H4 (cell line): ENCODE measurements at regions not wholly inside any gene's neighbourhood (a gene's known extent, or its start where the extent isn't known, plus 50 kb on each side); places are given as distances from the start of the nearest gene placed in this dataset.

Source experiments
- DNase-seq: peaks from one replicate; pipeline ENCODE4 v3.0.0-alpha.2; 2015; ENCODE audit warnings: low spot score

DNA sequence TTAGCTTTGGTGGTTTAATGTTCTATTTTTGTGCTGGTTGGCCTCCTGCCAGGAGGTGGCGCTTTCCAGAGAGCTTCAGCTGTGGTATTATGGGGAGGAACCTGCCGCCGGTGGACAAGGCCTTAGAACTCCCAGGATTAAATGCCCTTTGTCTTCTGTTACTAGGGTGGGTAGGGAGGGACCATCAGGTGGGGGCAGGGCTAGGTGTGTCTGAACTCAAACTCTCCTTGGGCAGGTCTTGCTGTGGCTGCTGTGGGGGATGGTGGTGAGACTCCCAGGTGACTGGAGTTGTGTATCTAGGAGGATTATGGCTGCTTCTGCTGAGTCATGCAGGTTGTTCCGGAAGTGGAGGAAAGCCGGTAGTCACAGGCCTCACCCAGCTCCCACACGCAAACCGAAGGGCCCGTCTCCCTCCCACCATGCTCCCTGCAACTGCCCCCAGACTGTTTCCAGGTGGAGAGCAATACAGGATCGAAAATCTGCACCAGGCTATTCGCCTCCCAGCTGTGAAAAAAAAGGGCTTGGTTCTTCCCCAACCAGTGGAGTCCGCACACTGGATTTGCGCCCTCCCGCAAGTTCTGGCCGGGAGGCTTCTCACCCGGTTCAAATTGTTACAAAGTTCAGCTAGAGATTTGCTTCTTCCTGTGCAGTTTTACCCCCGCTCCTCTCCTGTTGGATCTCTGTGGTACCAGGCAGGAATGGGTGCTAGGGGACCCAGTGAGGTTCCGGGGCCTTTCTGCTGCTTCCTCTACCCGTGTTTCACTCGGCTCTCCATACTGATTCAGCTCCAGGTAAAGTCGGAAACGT, 220.5 kb downstream of the CENPF start:
- DNase-seq: no peak

DNA sequence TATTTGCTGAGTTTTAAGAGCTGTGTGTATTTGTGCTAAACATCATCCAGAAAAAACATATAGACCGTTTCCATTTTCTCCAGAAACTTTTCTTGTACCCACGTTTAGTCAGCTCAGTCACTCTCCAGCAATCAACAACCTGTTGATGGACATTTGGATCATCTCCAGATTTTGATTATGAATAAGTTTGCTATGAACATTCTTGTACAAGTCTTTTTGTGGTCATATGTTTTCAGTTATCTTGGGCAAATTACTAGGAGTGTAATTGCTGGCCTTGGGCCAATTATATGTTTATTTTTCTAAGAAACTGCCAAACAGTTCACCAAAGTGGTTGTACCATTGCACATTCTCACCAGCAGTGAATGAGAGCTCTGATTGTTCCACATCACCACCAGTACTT, 221.8 kb downstream of the CENPF start:
- no peak for DNase-seq

DNA sequence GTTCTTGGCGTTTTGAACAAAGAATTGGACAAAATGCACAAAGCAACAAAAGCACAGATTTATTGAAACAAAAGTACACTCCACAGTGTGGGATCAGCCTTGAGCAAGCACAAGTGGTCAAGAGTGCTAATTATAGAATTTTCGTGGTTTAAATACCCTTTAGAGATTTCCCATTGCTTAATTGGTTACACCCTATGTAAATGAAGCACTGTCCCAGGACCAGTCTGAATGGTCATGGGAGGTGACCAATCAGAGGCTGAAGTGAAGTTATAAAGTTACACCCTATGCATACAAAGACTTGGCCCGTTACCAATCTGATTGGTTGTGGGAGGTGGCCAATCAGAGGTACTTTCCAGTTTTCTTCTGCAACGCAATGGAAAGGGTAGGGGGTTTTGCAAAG, 223.6 kb downstream of the CENPF start:
- DNase-seq: no peak

DNA sequence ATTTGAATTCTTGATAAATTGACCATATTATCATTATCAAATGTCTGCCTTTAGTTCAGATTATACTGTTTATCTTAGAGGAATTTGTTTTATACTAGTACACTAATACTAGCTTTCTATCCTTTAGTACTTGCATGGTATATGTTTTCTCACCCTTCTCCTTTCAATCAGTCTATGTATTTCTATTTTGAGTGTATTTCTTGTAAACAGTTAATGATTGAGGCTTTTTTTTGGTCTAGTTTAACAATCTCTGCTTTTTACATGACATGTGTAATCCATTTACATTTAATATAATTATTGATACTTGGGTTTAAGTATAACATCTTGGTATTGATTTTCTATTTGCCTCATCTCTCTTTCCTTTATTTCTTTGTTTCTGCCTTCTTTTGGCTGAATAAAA, 224.9 kb downstream of the CENPF start:
- DNase-seq: no peak

- no peak for DNase-seq
Observed at GRCh38 chr1:214830941-214831340, 227.9 kb downstream of the CENPF start.

DNA sequence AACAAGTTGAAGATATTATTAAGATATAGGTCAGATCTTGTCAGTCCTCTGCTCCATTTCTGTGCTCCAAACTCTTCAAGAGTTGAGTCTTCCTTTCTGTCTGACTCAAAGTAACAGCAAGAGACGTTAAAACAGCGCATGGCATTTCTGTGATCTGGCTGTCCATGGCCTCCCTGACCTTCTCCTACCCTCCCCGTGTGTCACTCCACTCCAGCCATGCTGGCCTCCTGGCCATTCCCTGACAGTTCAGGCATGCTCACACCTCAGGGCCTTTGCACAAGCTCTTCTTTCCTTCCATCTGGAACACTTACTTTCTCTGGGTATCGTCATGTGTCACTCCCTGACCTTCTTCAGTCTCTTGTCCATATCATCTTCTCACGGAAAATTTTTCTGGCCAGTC, 229.0 kb downstream of the CENPF start:
- DNase-seq: no peak

- no peak for DNase-seq
Observed at GRCh38 chr1:214833178-214833756, 230.3 kb downstream of the CENPF start.

DNA sequence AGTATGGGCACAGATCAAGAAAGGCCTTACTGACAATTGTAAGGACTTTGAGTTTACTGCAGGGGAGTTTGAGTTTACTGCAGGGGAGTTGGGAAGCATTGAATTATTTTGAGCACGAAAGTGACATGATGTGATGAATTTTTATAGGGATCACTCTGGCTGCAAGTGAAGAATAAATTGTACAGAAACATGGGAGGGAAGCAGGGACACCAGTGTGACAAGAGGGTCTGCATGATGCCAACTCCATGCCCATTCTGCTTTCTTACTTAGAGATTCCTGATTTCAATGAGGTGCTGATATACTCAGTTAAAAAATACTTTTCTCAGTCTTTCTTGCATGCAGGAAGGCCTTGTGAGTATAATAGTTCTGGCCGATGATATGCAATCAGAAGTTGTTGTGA, 234.4 kb downstream of the CENPF start:
- DNase-seq: no peak

GRCh38 chr1:214838351-214838750, 235.4 kb downstream of the CENPF start:
- no peak for DNase-seq

DNA sequence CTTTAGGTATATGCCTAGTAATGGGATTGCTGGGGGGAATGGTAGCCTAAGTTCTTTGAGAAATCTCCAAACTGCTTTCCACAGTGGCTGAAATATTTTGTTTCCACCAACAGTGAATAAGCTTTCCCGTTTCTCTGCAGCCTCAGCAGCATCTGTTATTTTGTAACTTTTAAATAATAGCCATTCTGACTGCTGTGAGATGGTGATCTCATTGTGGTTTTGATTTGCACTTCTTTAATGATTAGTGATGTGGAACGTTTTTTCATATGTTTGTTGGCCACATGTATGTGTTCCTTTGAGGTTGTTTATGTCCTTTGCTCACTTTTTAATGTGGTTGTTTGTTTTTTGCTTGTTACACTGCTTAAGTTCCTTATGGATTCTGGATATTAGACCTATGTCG, 237.4 kb downstream of the CENPF start:
- no peak for DNase-seq

DNA sequence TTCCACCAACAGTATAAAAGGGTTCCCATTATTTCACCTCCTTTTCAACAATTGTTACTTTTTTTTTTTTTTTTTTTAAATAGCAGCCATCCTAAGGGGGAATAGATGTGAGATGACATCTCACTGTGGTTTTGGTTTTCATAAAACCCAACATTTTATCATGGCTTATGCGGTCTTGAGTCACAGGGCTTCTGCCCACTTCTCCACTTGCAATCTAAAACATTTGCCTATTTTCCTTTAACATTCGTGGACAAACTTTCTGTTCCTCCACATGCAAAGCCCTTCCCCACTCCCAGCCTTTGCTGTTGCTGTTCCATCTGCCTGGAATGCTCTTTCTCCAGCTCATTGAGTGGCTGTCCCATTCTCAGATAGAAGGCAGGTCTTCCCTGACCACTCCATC, 239.7 kb upstream of the KCNK2 start:
- no peak for DNase-seq

GRCh38 chr1:214843281-214843680, 239.3 kb upstream of the KCNK2 start:
- no peak for DNase-seq

GRCh38 chr1:214844319-214844718, 238.2 kb upstream of the KCNK2 start:
- DNase-seq: no peak

GRCh38 chr1:214846276-214846675, 236.3 kb upstream of the KCNK2 start:
- DNase-seq: no peak

- DNase-seq: no peak
Observed at GRCh38 chr1:214847071-214847810, 235.3 kb upstream of the KCNK2 start.

DNA sequence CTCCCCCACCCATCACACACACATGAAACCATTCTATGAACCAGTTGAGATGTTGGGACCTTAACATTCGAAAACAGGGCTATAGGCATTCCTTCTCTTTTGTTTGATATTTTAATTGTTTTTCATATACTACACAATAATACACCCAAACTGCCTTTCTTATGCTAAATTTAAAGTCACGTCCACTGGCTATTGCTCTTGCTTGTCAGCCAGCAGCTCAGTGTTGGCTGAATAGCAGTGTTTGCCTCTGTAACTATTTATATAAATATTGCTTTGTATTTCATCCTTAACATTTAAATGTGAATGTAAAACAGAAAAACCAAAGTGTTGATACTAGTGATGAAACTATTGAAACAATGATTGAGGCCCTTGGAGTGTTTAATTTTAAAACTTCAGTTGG, 234.4 kb upstream of the KCNK2 start:
- DNase-seq: no peak

DNA sequence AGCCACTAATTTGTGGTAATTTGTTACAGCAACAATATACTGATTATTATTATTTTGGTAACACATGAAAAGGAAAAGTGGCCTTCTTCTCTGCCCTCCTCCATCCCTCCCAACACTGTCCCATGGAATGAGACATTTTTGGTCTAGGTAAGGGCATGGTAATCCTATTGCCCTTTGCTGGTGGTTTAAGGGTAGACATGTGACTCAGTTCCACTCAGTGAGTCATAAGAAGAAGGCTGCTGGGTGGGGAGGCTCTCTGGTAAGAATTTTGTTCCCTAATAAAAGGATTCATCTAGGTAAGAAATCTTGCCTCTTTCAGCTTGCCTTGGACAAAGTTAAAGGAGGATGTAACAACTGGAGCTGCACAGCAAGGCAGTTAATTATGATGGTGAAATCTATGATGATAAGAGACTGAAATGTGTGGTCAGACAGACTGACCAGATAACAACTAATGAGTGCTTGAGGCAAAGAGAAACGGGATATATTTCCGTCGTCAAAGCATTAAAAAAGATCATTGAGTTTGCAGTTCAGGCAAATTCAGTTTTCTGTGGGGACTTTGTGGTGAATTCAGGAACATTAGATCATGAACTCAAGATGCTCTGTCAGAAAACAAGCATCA, 232.0 kb upstream of the KCNK2 start:
- no peak for DNase-seq

GRCh38 chr1:214853340-214853739, 229.2 kb upstream of the KCNK2 start:
- no peak for DNase-seq

DNA sequence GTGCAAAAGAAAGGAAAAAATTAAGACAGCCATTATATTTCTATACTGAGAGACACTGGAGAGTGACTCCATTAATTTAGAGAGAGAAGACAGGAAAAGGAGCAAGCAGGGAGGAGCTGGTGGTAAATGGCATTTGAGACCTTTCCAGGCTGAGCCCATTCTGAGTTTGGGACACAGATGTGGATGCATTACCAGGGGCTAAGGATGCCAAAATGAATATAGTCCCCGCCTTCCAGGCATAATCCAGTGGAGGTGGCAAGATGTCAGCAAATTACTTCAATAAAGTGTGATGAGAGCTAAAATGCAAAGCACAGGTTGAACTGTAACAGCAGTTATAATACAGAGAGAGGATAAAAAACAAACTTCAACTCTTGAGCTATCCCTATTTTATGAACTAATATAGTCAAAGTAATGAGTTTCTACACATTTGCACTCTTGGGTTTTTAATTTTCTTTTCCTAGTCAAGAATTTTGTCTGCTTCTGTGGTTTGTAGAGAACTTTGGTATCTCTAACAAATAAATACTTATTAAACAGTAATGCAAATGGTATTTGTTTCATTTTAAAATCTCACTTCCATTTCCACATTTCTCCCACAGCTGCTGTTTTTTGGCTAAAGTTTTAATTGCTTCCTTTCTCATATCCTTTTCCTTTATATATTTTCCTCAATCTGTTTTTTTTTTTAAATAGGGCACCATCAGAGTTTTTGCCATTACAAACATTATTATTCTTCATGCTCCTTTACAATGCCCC, 228.2 kb upstream of the KCNK2 start:
- DNase-seq: no peak

DNA sequence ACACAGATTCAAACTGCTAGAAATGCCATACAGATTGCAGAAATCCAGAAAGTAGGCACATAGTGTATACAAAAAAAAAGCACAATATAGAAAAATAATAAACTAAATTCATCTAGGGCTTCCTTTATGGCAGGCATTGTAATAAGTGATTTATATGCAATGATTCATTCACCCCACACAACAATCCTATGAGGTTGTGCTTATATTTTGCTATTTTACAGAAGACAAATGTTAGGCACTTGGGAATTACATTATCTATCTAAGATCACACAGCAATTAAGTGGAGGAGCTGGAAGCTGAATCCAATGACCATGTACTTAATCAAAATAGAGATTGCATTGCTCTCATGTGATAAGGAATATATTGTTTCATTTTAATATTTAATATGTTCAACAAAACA, 225.7 kb upstream of the KCNK2 start:
- DNase-seq: no peak

DNA sequence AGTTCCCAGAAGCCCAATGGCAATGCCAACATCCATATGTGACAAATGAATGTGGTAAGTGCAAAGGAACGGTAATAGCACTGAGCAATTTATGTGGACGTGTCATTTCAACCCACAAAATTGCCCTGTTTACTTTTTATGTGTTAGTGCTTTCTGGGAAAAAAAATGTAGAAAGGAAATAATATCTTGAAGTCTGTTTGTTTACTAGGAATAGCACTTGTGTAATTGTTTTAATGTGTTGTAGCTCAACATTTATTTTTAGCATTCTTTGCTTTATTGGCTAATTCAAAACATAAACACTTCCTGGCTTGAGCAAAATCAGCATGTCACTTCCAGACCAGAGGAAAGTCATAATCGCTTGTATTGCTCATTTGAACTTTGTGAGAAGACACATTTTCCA, 224.8 kb upstream of the KCNK2 start:
- DNase-seq: peak; percentile 66

DNA sequence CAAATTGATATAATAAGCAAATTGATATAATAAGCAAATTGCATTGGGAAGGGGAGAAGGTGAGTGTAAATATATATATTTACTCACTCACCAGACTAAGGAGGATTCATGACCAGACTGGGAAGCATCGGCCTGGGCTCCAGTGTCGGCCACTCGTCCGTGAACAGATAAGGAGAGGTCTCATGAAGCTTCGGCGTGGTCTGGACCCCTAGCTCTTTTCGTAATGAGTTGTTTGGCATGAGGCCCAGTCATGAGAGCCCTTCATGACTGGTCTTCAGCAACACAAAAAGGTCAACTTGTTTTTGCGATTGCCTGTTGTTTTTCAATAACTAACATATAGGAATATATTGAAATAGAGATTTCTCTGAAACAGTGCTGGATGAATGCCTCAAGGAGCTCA, 222.9 kb upstream of the KCNK2 start:
- no peak for DNase-seq
